HG02938 (cell line): ENCODE measurements at regions not wholly inside any gene's neighbourhood (a gene's known extent, or its start where the extent isn't known, plus 50 kb on each side); places are given as distances from the start of the nearest gene placed in this dataset.
"Not testable (repeated sequence)": the region's sequence is repeated elsewhere in the genome, so short reads cannot be mapped to it uniquely, and the experiment has no call there.

Experiments
- ATAC-seq: cut with Tn5 transposase; IDR thresholded peaks from one replicate; pipeline ENCODE4 v1.9.1; 2021; ENCODE audit warnings: mild to moderate bottlenecking, moderate library complexity; ENCODE audit not compliant: unreplicated experiment

DNA sequence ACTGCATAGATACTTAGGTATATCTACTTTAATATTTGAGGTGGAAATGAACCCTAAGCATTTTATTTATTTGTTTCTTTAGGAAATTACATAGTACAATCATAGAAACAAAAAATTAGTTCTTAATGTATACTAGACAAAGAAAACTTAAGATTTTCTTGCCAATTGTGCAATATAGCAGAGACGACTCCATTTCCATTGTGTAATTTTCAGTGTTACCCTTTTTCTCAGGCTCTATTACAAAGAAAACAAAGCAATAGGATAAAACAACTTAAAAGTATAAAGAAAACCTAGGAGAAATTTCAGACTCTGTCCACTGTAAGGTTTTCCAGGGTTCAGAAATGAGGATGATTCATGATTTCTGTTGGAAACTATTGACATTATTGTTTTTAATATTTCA lies 89.0 kb upstream of the SERTAD2 start:
- no peak for ATAC-seq

DNA sequence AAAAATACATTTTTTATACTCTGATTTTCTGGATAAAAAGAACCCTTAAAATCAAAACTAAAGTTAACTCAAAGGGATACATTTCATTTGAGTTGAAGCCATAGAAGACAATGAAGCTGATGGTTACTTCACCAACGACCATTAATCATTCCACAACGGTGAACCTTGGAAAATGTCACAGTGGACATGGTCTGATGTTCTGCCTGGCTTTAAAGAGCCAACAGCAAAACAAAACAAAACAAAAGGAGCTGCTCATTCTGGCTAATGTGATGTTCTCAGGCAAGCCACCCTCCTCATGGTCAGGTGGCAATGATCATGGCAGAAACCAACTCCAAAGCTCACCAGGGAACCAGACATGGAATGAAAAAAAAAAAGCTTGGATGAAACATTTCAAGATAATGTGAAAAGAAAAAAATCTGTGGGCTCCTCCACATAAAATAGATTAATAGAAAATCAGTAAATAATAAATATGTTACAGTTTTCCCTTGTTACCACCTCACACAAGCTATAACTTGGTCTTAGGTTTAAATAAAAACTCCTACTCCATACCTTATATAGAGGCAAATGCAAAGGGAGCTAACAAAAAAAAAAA lies 90.1 kb upstream of the SERTAD2 start:
- no peak for ATAC-seq

DNA sequence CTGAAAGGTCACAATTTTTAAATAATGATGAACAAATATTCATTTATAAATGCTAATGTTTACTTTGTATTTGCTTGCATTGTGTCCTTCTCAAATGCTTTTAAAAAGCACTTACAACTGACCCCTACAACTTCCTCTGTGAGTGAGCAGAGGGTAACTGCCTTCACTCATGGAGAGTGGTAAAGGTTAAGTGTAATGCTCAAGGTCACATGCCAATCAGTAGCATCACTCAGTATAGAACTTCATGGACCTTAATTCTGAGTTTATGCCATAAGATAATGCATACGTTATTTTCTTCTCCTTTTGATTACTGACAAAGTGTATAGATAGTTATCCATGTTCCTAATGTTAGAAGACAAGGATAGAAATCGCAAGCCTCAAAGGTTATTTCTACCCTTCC lies 91.8 kb upstream of the SERTAD2 start:
- no peak for ATAC-seq

GRCh38 chr2:64747690-64748091 lies 94.0 kb upstream of the SERTAD2 start:
- not testable (repeated sequence) for ATAC-seq

GRCh38 chr2:64748147-64748546 lies 94.4 kb upstream of the SERTAD2 start:
- no peak for ATAC-seq

- no peak for ATAC-seq
Measured at GRCh38 chr2:64748561-64748960, 94.8 kb upstream of the SERTAD2 start.

- no peak for ATAC-seq
Measured at GRCh38 chr2:64749446-64749845, 95.7 kb upstream of the SERTAD2 start.

DNA sequence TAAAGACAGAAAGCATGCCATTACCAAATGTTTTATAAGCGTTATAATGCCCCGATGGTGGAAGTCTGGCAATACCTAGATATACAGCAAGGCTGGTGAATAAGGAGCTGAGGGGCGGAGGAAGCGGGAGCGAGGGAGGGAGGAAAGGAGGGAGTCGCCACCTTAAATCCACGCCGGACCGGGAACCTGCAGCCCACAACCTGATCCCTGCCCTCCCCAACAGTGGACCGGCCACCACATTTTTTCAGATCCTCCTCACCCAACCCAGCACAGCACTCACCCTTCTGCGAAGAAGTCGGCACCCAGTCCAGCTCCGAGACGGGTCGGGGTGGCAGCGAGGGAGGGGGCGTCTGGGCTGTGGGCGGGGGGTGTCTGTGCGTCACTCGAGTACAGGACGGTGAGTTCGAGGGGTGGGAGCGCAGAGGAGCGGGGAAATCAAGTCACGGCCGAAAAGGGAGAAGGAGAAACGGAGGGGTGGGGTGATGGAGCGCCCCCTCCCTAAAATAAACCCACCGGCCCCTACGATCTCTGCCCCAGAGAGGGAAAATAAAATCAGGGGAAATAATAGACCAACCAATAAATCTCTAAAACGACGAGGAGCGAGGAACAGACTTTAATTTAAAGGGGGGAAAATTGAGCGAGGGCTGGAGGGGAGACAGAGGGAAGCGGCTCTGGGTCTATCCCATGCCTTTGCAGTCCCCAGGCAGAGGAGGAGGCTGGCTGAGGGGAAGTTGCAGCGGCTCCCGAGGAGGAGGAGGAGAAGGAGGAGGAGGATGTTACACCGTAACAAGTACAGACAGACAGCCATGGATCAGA lies 96.5 kb upstream of the SERTAD2 start:
- no peak for ATAC-seq

DNA sequence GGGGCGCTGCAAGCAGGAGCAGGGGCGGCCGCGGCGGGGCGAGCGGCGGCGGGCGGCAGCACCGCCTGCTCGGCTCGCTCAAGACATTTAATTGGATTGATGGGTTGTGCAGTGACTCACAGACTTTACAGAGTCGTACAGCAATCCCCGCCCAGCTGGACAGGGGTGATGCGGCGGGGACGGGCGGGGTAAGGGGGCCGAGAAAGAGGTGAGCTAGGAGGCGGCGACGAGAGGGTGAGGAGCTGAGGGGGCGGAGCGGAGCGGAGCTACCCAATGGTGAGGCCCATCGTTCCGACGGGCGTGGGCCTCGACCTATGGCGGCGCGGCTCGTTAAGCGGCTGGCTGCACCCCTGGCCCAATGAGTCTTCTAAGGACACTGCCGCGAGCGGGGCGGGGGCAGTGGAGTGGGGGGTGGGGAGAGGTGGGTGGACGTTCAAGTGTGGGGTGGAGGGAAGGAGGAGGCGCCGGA lies 97.1 kb upstream of the SERTAD2 start:
- ATAC-seq, result peak; percentile 84

DNA sequence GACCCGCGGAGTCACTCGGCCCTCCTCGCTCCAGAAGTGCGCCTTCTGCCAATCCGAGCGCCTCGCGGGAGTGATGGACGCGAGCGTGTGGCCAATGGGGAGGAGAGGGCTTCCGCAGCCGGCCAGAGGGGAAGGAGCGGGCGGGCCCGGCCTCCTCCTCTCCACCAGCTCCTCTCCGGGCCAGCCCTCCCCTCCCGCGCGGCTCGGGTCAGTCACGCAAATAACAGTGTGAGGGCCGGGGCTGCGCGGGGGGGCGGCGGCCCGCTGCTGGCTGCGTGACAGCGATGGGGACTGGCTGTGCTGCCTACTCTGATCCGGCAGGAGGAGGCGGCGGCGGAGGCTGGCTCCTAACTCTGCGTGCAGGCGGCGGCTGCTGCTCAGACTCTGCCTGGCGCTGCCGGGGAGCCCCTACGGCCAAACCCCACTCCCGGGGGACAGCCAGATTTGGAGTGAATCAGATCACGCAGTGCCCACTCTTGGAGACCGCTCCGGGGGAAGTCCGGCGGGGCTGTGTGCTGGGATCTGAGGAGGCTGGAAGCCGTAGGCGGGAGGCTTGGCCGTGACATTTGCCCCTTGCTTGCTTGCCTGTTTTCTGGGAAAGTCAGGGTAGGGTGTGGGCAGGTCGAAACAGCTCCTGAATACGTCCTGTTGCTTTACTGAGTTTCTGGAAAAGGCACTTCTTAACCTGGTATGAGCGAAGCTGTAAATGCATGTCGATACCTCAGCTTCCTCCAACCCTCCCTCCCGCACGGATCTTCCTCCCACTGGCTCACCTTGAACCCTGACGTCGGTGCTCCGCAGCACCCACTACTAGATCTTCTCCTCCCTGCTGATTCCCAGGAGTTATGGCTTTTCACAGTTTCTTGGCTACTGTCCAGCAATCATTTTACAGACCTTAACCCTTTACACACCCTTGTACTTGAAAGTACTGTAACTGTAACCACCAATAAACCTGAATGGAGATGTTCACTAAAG lies 97.9 kb upstream of the SERTAD2 start:
- ATAC-seq, result peak; percentile 79

GRCh38 chr2:64753399-64753798 lies 99.7 kb upstream of the SERTAD2 start:
- no peak for ATAC-seq

- no peak for ATAC-seq
Measured at GRCh38 chr2:64754570-64754969, 100.9 kb upstream of the SERTAD2 start.

- ATAC-seq, result no peak
Measured at GRCh38 chr2:64757126-64757525, 103.4 kb upstream of the SERTAD2 start.

DNA sequence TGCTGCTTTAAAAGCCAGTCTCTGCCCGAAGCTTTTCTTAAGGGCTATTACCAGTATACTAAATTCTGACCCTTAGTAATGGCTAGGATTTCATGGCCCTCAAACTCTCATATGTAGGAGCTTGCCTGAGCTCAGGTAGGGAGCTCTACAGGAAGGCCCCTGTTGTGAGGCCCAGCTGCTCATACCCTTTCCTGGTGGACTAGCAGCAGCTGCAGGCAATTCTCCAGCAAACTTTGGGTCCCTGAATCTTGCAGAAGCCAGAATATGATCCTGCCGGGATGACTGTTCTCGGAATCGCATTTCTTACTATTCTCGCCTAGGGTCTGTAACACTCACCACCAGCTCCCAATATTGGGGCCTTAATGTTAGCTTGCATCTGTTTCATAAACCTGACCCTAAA lies 106.4 kb upstream of the SERTAD2 start:
- no peak for ATAC-seq

DNA sequence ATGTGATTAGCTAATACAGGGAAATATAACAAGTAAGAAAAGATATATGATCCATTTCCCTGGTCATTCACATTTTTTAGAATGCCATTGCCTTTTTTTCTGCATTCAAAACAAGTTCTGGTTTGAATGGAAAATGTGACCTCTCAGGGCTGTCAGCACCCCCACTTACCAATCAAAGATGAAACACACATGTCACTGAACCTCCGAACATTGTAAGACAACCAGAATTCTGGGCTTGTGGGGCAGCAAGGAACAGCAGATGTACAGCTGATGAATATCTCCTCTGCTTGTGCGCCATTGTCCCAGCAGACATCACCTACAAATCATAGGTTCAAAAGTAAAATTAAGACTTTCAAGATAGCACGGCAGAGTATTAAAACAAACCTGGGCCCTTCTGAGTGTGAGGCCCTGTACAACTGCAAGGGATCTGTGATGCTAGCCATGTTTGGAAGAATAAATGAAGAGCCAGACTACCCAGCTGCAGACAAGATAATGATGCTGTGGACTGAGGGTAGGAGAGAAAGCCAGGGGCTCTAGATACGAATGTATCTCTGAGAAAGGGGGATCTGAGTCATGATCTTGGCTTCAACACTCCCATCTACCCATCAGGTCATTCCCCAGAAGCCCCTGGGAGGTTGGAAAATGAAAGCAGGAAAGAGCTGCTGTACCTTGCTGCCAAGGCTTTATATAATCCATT lies 108.7 kb upstream of the SERTAD2 start:
- ATAC-seq, result no peak

DNA sequence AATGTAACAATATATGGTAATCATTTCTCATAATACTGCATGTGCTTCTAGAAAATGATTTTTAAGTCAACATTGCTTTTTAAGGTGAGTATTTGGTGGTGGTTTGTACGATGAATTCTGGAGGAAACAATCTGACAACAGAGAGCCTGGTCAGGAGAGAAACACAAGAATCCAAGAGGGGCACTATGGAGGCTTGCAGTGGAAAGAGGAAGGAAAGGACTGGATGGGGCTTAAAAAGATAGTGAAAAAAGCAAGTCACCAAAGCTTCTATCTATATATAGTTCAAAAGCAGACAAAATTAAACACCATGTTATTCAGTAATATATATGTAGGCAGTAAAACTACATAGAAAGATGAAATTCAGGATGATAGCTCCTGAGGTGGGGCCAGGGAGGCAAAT lies 109.4 kb upstream of the SERTAD2 start:
- no peak for ATAC-seq

DNA sequence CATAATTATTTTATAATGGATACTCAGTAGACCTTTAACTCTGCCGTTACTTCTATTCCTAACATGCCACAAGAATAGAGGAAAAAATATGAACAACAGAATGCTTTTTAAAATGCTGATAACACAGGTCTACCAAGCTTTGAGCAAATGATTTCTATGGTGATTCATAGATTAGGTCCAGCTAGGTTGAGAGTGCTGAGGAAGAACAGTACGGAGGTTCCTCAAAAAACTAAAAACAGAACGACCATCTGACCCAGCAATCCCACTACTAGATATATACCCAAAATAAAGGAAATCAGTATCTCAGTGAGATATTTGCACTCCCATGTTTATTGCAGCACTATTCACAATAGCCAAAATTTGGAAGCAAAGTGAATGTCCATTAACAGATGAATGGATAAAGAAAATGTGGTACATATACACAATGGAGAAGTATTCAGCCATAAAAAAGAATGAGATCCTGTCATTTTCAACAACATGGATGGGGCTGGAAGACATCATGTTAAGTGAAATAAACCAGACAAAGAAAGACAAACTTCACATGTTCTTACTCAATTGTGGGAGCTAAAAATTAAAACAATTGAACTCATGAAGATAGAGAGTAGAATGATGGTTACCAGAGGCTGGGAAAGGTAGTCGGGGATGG lies 111.6 kb upstream of the SERTAD2 start:
- ATAC-seq, result no peak

DNA sequence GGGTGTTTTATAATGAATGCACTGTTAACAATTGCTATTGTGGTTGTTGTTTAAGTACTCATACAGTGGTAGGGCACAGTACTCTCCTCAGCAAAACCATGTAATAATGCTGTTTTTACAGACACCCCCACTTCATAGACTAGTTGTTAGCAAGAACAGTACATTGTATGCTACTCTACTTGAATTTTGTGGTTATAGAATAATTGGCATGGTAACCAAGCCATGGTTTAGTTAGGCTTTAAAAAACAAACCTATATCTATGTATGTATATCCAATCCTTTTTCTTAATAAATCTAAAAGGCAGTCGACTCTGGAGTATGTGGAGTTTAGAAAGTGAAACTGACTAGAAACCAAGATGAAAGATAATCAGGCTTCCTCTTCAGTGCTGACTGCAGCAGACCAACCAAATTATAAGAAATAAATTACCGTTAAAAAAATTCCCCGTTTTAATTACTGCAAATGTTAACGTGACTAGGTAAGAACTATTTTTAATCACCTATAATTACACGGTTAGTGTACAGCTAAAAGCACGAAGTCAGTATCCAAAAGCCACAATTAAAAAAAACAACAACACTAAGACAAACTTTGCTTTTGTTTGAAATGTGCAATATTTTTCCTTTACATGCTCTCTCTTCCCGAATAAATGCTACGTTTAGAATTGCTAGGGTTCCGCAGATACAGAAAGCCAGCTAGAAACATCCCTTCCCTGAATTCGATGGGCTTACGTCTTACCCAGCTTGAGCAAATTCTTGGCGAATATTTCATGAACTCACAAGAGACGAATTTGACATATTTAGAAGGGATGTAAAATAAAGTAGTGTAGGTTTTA lies 113.3 kb upstream of the SERTAD2 start:
- ATAC-seq, result peak; percentile 36

GRCh38 chr2:64767670-64768468 lies 114.2 kb upstream of the SERTAD2 start:
- ATAC-seq, result peak; percentile 88
